GM19468 (cell line): ENCODE measurements at regions not wholly inside any gene's neighbourhood (a gene's known extent, or its start where the extent isn't known, plus 50 kb on each side); places are given as distances from the start of the nearest gene placed in this dataset.

Experiments
- ATAC-seq: cut with Tn5 transposase; IDR thresholded peaks from one replicate; pipeline ENCODE4 v1.9.1; 2021; ENCODE audit warnings: mild to moderate bottlenecking, moderate library complexity, moderate number of reproducible peaks; ENCODE audit not compliant: unreplicated experiment; ENCODE audit errors: extremely low read depth

DNA sequence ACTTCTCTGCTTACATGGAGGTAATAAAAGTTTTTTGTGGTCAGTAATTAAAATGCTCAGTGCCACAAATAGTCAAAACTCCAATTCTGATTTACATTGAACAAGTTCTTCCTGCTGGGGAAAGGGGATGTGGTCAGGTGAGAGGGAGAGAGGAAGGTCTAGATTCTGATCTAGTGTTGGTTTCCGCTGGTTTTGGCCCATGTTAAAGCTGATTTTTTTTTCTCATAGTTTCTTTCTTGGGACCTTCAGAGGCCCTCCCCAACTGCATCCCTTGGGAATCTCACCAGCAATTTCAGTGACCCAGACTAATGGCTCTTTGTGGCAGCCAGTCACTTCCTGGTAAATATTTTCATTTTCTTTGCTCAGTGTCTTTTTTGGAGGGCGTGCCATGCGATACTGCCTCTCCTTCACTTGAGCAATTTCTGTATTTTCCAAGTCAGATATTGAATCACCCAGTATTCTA lies 332.7 kb downstream of the RAPGEF2 start:
- ATAC-seq, result no peak

DNA sequence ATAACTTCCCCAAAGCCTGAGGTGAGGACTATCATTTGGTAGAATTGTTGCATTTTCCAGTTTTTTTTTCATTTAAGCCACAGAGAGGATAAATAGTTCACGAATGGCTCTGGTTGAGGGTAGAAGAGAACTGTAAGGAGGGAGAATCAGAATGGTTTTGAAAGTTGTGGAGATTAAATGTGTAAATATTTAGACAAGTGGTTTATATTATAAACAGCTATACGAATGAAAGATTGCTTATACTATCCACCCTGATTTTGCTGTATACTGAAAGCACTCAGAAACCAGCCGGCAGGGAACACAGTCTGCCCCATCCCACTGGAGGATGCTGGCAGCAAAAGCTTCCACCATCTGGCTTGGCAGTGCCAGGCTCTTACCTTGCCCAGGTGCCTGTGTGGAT lies 341.1 kb downstream of the RAPGEF2 start:
- ATAC-seq, result no peak

DNA sequence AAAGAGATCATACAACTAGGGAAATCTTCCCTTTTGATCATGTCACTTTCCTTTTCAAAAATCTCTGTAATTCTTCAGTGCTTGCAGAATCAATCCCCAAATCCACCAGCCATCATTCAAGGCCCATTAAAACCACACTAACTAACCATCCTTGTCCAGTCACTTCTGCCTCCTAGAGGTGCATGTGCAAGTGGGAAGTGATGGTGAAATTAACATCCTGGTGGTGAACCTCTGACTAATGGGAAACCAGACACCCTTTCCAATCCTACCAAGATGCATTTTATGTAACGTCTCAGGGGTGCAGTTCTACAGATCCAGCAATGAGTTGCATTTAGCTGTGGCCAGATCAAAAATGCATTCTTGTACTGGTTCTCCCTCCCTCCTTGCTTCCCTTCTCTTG lies 341.8 kb downstream of the RAPGEF2 start:
- no peak for ATAC-seq

DNA sequence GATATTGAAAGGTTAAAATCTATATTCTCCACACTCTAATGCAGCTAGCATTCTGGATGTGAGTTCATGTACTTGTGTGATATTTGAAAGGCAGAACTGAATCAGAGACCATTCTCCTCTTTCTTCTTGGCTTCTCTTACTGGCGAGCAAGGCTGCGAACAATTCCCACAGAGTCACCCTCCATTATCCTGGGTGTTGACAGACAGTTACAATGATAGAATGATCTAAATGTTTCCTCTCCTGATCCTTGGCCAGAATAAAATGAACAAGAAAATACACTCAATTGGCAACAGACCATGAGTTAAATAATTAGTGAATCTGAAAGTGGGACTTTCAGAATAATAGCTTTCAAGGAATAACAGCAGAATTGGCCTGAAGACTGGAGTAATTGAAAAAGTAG lies 342.8 kb downstream of the RAPGEF2 start:
- ATAC-seq, result no peak

DNA sequence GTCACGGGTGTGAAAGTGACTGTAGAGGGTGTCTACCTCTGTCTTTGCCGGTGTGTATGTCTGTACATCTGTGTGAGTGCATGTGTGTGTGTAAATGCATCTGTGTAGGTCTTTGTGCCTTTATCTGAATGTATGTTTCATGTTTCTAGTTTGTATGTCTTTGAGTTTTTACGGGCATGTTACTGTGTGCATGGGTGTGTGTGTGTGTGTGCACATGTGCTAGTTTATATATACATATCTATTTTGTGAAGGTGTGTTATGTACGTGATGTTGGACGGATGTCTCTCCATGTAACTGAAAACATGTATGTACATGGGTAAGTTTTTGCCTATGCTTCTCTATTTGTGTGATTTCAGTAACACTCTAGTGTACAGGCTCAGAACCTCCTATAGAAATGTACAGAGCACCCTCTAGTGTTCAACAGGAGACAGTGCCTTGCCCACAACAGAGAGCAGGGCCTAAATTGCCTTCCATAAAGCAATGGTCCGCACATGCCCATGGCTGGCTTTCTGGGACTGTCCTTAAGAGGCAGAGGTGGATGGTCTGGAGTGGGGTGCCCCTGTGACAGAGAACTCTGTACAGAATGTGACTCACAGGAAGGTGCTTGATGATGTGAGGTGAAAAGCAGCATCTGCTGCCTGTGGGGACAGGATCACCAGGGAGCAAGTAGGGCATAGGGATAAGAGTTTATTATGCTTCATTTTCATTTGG lies 343.5 kb downstream of the RAPGEF2 start:
- peak; percentile 97 for ATAC-seq

DNA sequence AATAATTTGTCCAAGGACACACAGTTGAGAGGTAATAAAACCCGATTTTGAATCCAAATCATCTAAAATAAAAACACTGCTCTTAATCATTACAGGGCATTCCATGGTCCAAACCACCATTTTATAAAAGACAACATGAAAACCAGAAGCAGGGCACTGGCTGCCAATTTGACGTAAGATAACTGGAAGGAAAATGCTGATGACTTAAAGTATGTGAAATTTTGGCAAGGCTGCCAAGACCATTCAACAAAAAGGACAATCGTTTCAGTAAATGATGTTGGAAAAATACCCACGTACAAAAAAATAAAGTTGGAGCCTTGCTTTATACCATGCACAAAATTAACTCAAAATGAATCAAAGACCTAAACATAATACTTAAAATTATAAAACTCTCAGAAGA lies 344.4 kb downstream of the RAPGEF2 start:
- no peak for ATAC-seq

DNA sequence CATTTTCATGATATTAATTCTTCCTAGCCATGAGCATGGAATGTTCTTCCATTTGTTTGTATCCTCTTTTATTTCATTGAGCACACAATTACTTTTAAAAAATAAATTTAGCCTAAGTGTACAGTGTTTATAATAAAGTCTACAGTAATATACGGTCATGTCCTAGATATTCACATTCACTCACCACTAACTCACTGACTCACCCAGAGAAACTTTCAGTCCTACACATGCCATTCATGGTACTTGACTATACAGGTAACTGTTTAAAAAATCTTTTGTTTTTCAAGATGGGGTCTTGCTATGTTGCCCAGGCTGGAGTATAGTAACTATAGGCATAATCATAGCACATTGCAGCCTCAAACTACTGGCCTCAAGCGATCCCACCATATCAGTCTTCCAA lies 348.1 kb downstream of the RAPGEF2 start:
- no peak for ATAC-seq

DNA sequence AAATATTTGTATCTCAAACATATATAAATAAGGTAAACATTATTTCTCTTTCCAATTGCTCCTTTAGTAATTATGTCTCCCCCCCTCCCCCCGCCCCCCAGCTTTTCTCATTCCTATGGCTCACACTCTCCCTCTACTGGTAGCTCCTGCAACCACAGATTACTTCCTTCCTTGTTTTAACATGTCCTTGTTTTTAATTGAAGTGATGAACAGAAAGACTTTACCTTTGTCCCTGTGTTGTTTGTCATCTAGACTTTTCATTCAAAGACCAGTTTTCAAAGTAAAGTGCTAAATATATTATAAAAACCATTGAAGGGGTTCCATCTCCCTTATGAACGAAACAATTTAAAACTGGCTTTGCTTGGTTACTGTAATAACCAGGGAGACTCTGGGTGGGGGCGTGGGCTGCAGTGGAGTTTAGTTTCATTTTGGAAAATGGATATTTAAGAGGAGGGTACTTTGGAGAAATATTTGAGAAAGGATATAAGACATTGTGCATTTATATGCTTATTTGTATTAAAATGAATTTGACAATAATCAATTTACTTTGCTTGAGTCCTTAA lies 352.9 kb downstream of the RAPGEF2 start:
- no peak for ATAC-seq

DNA sequence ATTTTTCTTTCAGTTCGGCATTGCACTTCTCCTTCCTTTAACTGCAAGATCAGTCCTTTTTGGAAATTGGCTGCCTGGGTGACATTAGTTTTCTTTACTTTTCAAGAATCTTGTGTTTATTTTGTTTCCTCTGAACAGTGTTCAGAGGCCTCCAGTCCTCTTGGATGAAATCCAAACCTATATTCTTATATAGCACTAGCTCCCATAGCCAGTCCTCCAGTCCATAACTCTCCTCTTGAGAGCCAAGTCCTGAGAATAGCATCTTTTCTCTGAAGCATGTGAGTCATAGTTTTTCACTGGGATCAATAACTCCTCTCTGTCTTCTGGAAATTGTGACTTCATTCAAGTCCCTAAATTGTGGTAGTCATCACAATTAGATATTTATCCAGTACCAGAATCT lies 357.5 kb downstream of the RAPGEF2 start:
- no peak for ATAC-seq

DNA sequence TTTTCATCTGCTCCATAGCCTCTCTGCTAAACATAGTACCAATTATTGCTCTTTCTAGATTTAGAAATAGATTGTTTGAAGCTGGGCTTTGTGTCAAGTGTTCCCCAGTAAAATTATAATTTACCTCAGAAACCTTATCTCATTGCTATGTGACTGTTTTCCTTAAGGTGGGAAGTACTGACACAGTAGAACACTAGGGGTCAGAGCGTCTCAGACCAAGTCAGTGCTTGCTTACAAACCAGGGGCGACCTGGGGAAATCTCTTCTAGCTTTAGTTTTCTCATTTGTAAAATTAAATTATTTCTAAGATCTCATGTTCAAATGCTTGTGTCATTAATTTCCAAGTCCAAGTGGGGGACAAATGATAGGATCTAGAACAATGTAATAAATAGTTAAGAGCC lies 360.4 kb downstream of the RAPGEF2 start:
- no peak for ATAC-seq

DNA sequence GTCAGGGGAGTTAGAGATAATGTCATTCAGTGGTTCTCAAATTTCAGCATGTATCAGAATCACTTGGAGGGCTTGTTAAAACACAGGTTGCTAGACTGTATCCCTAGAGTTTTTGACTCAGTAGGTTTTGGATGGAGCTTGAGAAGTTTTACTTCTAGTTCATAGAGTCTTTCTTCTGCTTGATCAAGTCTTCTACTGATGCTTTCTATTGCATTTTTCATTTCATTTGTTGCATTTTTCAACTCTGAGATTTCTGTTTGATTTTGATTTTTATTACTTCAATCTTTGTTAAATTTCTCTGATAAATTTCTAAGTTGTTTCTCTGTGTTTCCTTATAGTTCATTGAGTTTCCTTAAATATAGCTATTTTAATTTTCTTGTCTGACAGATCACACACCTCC lies 361.4 kb downstream of the RAPGEF2 start:
- no peak for ATAC-seq

DNA sequence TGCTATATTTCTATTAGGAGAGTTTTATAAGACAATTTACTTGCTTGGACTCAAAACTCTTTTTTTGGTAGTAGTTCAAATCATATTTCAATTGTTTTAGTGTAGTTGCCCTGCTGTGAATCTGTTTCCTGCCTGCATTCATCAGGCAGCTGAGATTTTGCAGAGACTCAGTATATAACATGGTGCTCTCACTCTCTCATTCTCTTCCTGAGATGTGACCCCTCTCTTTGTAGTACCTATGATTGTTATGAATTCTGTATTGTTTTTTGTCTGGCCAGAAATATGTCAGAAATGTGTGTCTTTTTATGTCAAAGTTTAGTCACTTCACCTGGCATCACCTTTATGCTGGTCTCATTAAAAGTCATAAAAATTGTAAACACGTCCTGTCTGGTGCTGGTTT lies 374.0 kb downstream of the RAPGEF2 start:
- ATAC-seq, result no peak

DNA sequence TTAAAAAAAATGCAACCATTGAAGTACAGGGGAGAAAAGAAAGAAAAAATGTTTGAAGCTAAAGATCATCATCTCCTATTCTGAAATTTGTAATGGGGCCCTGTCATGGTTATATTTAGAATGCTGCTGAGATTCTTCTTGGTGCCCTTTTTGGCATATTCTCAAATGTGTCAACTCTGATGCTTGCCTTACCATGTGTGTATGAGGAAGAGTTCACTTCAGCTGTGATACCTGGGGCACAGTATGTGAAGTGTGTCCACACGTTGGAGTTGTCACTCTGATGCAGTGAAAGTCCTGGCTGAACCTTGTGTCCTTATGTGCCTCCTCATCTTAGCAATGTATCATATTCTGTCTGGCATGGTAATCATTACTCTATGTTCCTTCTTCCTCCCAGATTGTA lies 377.9 kb downstream of the RAPGEF2 start:
- no peak for ATAC-seq

DNA sequence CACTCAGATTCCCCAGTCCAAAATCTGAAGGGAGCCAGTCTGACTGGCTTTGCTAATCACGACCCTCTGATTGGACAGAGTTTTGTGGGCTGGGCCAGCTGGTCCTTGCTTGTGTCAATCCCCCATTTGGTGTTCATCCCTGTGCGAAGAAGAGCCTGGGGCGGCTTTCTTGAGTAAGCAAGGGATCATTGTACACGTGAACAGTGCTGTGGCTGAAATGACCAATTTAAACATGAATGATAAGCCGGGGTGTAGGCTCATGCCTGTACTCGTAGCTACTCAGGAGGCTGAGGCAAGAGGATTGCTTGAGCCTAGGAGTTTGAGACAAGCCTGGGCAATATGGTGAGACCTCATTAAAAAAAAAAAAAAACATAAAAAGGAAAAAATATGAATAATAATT lies 379.1 kb downstream of the RAPGEF2 start:
- no peak for ATAC-seq

DNA sequence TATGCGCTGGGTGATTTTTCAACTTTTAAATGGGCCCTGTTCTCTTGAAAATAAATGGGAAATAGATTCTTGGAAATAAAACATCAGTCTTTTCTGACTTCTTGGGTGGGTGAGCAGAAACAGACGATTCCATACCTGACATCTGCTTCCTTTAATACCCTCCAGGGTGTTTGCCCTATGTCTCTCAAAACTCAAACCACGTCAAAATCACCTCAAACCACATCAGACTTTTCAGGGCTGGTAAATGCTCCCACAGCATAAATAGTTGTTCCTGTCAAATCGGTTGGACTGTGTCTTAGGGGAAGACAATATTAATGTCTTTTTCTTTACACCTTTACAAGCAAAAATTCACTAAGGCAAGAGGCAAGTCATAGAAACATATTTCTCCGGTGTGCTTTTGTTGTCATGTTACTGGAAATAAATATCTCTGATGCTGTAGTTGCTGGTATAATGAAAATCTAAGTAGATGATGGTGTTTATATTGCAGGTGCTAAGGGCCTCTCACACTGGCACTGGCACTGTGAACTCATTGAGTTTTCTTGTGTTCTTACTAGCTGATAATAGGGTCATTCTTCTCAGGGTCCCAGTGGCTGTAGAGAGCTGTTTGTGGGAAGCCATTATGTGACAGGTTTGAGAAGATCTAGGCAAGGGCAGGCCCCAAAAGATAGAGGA lies 380.4 kb downstream of the RAPGEF2 start:
- ATAC-seq, result no peak

DNA sequence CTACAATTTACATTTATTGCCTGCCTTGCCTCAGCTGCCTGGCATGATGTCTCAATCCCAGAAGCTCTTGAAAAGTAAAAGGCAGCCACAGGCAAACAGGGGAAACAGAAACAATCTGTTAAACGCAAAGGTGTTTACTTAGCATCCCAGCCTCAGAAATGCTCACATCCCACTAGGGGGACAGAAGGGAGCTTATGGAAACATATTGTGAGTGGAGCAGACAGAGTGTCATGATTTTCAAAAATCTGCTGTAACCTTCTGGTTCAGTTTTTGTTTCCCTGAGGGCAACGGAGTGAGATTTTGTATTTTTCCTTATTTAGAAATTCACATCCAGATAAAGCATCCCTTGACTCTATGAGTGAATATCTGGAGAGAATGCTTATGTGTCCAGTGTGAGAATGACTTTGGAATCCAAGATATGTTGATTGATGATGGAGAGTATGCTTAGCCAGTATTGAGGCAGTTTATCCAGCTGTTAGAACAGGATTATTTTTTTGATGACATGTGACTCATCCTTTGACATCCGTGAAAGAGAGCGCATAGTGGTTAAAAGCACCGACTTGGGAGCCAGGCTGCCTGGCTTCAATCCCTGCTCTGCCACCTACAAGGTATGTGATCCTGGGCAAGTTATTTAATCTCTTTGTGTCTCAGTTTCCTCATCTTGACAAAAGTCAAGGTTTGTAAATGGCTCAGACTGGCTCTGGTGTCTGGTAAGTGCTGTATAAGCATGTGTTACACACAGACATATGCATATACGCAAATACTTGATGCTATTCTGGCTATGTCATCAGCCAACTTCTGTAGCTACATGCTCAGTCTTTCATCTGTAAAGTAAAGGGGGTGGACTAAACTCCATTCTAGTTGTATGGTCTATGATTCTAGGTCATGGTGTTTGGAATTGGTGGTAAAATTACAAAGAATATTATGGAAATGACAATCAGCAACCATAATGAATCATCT lies 381.2 kb downstream of the RAPGEF2 start:
- no peak for ATAC-seq

DNA sequence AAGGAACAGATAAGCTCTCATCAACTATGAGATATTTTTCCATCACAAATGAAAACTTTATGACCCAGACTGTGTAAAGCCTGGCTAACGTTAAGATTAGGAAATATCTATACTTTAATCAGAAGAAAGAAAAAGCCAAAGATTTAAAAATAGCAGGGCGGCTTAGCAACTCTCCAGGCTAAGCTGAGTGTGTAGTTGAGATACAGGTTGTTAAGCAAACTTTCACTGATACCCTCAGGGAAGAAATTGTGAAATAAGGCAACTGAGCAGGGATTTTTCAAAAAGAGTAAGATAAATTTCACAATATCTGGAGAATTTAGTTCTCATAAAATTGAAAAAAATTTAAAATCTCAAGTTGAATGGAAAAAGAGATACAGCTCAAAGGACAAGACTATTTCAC lies 382.0 kb downstream of the RAPGEF2 start:
- ATAC-seq, result no peak

DNA sequence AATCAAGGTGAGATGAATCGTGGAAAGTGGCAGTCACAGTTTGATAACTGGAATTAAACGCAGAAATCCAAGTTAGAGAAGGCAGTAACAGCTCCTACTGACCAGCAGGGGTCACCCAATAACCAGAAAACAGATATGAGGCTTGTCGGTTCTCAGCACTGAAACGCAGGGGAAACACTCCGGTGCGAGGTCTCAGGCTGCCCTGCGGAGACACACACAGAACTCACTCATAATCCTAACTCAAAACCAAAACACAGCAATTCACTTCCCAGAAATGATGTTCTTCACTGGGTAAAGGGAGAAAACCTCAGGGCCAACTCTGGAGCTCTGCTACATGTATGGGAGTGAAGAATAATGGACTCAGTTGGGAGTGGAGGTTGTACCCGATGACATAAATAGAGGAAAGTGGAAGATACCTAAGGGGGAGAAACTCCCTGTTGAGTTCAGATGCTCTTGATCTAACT lies 384.4 kb downstream of the RAPGEF2 start:
- peak; percentile 88 for ATAC-seq

DNA sequence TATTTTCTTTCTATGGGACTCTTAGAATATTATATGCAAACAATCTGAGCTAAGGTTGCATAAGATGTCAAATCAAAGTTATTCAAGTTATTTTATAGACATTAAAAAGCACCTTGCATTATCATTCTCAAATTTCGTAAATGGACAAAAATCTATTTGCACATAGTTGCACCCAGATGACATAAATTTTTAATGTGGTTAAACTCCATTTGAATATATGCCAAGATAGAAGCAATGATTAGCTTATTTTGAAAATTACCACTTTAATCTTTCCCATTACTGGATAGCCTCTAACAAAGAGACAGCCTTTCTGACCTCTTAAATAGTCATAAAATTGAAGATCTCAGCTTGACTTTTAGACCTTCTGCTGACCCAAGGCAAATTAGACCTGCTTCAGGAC lies 386.8 kb downstream of the RAPGEF2 start:
- ATAC-seq, result no peak

DNA sequence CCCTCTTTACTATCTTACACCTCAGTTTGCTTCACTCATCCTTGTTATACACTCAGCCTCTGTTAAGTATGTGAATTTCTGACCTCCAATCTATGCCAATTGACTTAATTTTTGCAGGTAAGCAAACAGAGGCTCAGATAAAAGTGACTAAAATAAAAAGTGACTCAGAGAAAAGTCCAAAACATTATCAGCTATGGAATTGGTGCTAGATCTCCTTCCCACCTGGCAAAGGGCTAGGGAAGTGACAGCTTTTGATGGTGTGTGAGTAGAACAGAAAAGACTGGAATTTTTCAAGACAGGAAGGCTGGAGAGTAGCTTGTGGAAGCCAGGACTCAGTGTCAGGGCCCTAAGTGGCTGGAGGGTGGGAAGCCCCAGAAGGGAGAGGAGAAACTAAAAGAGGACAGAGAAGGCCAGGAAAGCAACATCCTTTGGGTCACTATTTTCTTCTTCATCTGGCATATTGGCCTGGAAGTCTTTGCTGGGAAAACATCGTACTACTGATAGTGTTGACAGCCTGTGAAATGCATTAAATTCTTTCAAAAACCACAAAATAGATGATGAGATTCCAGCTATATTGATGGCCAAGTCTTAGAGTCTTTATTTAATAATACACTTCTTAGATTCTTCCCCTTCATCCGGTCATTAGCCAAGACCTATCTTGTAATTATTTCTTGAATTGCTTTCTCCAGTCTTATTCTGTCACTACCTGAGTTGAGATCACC lies 392.8 kb downstream of the RAPGEF2 start:
- ATAC-seq, result no peak
